Tibial nerve (tissue), 4 donors: ENCODE measurements at regions not wholly inside any gene's neighbourhood (a gene's known extent, or its start where the extent isn't known, plus 50 kb on each side); places are given as distances from the start of the nearest gene placed in this dataset.

Source experiments
- CTCF ChIP-seq, 5 experiments: fragments of 200-600 bp in 3 of 5; fragments of 450-650 bp in 2 of 5; sonication (generic) in 3 of 5; IDR thresholded peaks; one replicate each; pipeline ENCODE4 v1.5.1; 2016 to 2019; ENCODE audit warnings: antibody characterized with exemption in 5 of 5, mild to moderate bottlenecking in 3 of 5, moderate library complexity in 2 of 5
- EP300 ChIP-seq, 2 donors: sonication (generic); formaldehyde crosslinking; IDR thresholded peaks; one replicate each; pipeline ENCODE4 v1.6.1; 2017; ENCODE audit warnings: antibody characterized with exemption in 2 of 2, mild to moderate bottlenecking in 1 of 2

GRCh38 chr15:47119349-47119748 lies 598.0 kb upstream of the SEMA6D start:
- no peak for TF ChIP-seq EP300 (IDR thresholded peaks at IDR 0.05)
- TF ChIP-seq CTCF (IDR thresholded peaks at IDR 0.05): no peak
